CD4-positive, alpha-beta T cell (primary cell): ENCODE measurements at regions not wholly inside any gene's neighbourhood (a gene's known extent, or its start where the extent isn't known, plus 50 kb on each side); places are given as distances from the start of the nearest gene placed in this dataset.

ENCODE experiments used
- ATAC-seq: fragments of 200-7000 bp; cut with Tn5 transposase; one replicate; pipeline ENCODE4 v1.10.0; 2022; ENCODE audit warnings: mild to moderate bottlenecking; ENCODE audit not compliant: poor library complexity
- CTCF ChIA-PET: fragments of 350-600 bp; sonication (Branson Sonifier 250); formaldehyde crosslinking; loops from one replicate; lab custom pipeline; 2021; ENCODE audit warnings: antibody characterized with exemption, inconsistent platforms; lab: Charles Lee
- POLR2A ChIA-PET: fragments of 350-600 bp; sonication (Branson Sonifier 250); formaldehyde crosslinking; loops from one replicate; lab custom pipeline; 2021; ENCODE audit warnings: antibody characterized with exemption, inconsistent platforms; lab: Charles Lee
- DNase-seq, 14 experiments: peaks; one replicate each; pipeline ENCODE4 v3.0.0-alpha.2; 2013 to 2020; ENCODE audit warnings: mixed read lengths in 2 of 14
- H3K27ac ChIP-seq, 2 donors: one replicate each; pipeline versions ENCODE4 v1.5.1 to v1.7.0; 2013; ENCODE audit warnings: low read length in 2 of 2, low read depth in 1 of 2, mild to moderate bottlenecking in 1 of 2
- H3K27me3 ChIP-seq, 2 experiments: 1 replicate in 1 of 2; 2 replicates in 1 of 2; pipeline versions ENCODE4 v1.6.1 to v1.7.0; 2013; ENCODE audit warnings: low read length in 2 of 2, control low read depth in 1 of 2, mild to moderate bottlenecking in 1 of 2, moderate library complexity in 1 of 2; ENCODE audit not compliant: insufficient read depth in 2 of 2, control insufficient read depth in 1 of 2
- H3K36me3 ChIP-seq: one replicate; pipeline ENCODE4 v1.6.1; 2013; ENCODE audit warnings: low read length, control low read depth; ENCODE audit not compliant: insufficient read depth
- H3K4me1 ChIP-seq: one replicate; pipeline ENCODE4 v1.6.1; 2013; ENCODE audit warnings: low read length, control low read depth; ENCODE audit not compliant: insufficient read depth
- H3K4me3 ChIP-seq: one replicate; pipeline ENCODE4 v1.5.1; 2013; ENCODE audit warnings: mild to moderate bottlenecking, low read length, moderate library complexity
- H3K9me3 ChIP-seq, 2 experiments: 1 replicate in 1 of 2; 2 replicates in 1 of 2; pipeline versions ENCODE4 v1.6.1 to v1.7.0; 2013; ENCODE audit warnings: low read length in 2 of 2, mild to moderate bottlenecking in 2 of 2, control low read depth in 1 of 2, moderate library complexity in 1 of 2; ENCODE audit not compliant: control insufficient read depth in 1 of 2, insufficient read depth in 1 of 2
- H3K27ac Mint-ChIP-seq: one replicate; pipeline ENCODE4 v1.8.0; 2020; ENCODE audit warnings: mixed read lengths
- H3K27me3 Mint-ChIP-seq: one replicate; pipeline ENCODE4 v1.8.0; 2021; ENCODE audit warnings: mixed read lengths
- H3K36me3 Mint-ChIP-seq: one replicate; pipeline ENCODE4 v1.8.0; 2021; ENCODE audit warnings: low read depth, mixed read lengths
- H3K4me1 Mint-ChIP-seq: one replicate; pipeline ENCODE4 v1.8.0; 2021; ENCODE audit warnings: low read depth, mixed read lengths
- H3K4me3 Mint-ChIP-seq: one replicate; pipeline ENCODE4 v1.8.0; 2020; ENCODE audit warnings: mild to moderate bottlenecking, mixed read lengths
- H3K9me3 Mint-ChIP-seq: one replicate; pipeline ENCODE4 v1.8.0; 2020; ENCODE audit warnings: mixed read lengths
- intact Hi-C, 2 experiments: fragments of 100-400 bp; cut with DNase I in 1 of 2; cut with micrococcal nuclease in 1 of 2; formaldehyde crosslinking; loops; one replicate each; pipeline versions ENCODE4 v1.15.1 to v1.9.0; 2023 to 2025; cut with DNase I, micrococcal nuclease
- TF ChIP-seq, protein P1 (sequence below): fragments of 200-600 bp; IDR thresholded peaks from one replicate; pipeline ENCODE4 v1.8.0; 2022; ENCODE audit warnings: antibody characterized with exemption, mild to moderate bottlenecking

- Mint-ChIP-seq H3K4me1 (no peaks in the 10 kb centered on the region), H3K27me3 (no peaks in the 10 kb centered on the region), H3K27ac (no peak overlapping the region), H3K36me3 (no peaks in the 10 kb centered on the region), H3K9me3 (peaks cover 11% of the 10 kb centered on the region), H3K4me3 (no peak overlapping the region)
- H3K4me3 ChIP-seq: no peak overlapping the region
- DNase-seq: no peak
- H3K4me1 ChIP-seq: no peaks in the 10 kb centered on the region
- no peak overlapping the region for H3K27ac ChIP-seq
- CTCF ChIA-PET: no interaction called here
- H3K9me3 ChIP-seq: peaks cover 5 to 7% of the 10 kb centered on the region in 2 experiments
- H3K36me3 ChIP-seq: no peaks in the 10 kb centered on the region
- no peak for ATAC-seq
- TF ChIP-seq, protein P1, sequence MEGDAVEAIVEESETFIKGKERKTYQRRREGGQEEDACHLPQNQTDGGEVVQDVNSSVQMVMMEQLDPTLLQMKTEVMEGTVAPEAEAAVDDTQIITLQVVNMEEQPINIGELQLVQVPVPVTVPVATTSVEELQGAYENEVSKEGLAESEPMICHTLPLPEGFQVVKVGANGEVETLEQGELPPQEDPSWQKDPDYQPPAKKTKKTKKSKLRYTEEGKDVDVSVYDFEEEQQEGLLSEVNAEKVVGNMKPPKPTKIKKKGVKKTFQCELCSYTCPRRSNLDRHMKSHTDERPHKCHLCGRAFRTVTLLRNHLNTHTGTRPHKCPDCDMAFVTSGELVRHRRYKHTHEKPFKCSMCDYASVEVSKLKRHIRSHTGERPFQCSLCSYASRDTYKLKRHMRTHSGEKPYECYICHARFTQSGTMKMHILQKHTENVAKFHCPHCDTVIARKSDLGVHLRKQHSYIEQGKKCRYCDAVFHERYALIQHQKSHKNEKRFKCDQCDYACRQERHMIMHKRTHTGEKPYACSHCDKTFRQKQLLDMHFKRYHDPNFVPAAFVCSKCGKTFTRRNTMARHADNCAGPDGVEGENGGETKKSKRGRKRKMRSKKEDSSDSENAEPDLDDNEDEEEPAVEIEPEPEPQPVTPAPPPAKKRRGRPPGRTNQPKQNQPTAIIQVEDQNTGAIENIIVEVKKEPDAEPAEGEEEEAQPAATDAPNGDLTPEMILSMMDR: no peak
- POLR2A ChIA-PET: no interaction called here
- no peaks in the 10 kb centered on the region for H3K27me3 ChIP-seq
- intact Hi-C loops: no loop called here
These were observed 154.6 kb upstream of the PRR20A start for GRCh38 chr13:56986121-56986520.

GRCh38 chr13:56988543-56988942, 152.2 kb upstream of the PRR20A start:
- TF ChIP-seq, protein P1: no peak
- POLR2A ChIA-PET: no interaction called here
- Mint-ChIP-seq H3K4me1 (no peaks in the 10 kb centered on the region), H3K36me3 (no peaks in the 10 kb centered on the region), H3K27me3 (no peaks in the 10 kb centered on the region), H3K9me3 (peaks cover 11% of the 10 kb centered on the region), H3K27ac (no peak overlapping the region), H3K4me3 (no peak overlapping the region)
- no peak for ATAC-seq
- CTCF ChIA-PET: no interaction called here
- H3K4me3 ChIP-seq: no peak overlapping the region
- DNase-seq: no peak
- H3K4me1 ChIP-seq: no peaks in the 10 kb centered on the region
- H3K27ac ChIP-seq: no peak overlapping the region
- no peaks in the 10 kb centered on the region for H3K36me3 ChIP-seq
- peaks cover 5 to 7% of the 10 kb centered on the region in 2 experiments for H3K9me3 ChIP-seq
- intact Hi-C loops: no loop called here
- no peaks in the 10 kb centered on the region for H3K27me3 ChIP-seq

DNA sequence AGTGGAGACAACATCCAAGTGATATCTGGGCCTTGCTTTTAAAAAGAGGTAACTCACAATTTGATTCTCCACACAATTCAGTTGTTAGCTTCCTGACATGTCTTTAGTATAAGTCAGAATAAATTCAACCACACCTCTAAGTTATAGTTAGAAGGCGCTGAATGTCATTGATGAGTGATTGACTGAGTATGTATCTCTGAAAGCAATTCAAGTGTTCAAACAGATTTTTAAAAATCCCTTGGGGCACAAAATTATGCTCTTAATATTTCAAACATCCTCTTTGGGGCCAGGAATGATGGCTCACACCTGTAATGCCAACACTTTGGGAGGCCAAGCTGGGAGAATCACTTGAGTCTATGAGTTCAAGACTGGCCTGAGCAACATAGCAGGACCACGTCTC, 137.0 kb upstream of the PRR20A start:
- intact Hi-C loops: no loop called here
- H3K36me3 Mint-ChIP-seq: no peaks in the 10 kb centered on the region
- no peaks in the 10 kb centered on the region for H3K4me1 Mint-ChIP-seq
- no peak overlapping the region for H3K4me3 Mint-ChIP-seq
- H3K27ac Mint-ChIP-seq: no peak overlapping the region
- ATAC-seq: no peak
- DNase-seq: no peak
- no peaks in the 10 kb centered on the region for H3K9me3 ChIP-seq
- ChIA-PET CTCF (no interaction called here), POLR2A (no interaction called here)
- no peaks in the 10 kb centered on the region for H3K4me1 ChIP-seq
- H3K27ac ChIP-seq: no peak overlapping the region
- H3K27me3 Mint-ChIP-seq: no peaks in the 10 kb centered on the region
- H3K4me3 ChIP-seq: no peak overlapping the region
- H3K36me3 ChIP-seq: no peaks in the 10 kb centered on the region
- H3K27me3 ChIP-seq: no peaks in the 10 kb centered on the region
- TF ChIP-seq, protein P1: no peak
- H3K9me3 Mint-ChIP-seq: peaks cover 8% of the 10 kb centered on the region
